ENCODE measurements at regions not wholly inside any gene's neighbourhood (a gene's known extent, or its start where the extent isn't known, plus 50 kb on each side); places are given as distances from the start of the nearest gene placed in this dataset.
"Not testable (repeated sequence)": the region's sequence is repeated elsewhere in the genome, so short reads cannot be mapped to it uniquely, and the experiment has no call there.

DNA sequence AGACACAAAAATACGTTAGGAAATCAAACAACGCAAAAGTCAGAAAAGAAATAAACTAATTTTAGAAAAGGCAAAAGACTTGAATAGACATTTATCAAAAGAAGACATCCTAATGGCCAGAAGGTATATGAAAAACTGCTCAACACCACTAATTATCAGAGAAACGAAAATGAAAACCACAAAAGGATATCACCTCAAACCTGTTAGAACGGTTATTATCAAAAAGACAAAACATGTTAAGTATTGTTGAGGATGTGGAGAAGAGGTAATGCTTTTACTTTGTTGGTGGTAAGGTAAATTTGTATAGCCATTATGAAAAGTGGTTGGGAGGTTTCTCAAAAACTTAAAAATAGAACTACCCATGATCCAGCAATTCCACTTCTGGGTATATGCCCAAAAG is 230.0 kb upstream of the RGMB start:
- TF ChIP-seq, protein P1, sequence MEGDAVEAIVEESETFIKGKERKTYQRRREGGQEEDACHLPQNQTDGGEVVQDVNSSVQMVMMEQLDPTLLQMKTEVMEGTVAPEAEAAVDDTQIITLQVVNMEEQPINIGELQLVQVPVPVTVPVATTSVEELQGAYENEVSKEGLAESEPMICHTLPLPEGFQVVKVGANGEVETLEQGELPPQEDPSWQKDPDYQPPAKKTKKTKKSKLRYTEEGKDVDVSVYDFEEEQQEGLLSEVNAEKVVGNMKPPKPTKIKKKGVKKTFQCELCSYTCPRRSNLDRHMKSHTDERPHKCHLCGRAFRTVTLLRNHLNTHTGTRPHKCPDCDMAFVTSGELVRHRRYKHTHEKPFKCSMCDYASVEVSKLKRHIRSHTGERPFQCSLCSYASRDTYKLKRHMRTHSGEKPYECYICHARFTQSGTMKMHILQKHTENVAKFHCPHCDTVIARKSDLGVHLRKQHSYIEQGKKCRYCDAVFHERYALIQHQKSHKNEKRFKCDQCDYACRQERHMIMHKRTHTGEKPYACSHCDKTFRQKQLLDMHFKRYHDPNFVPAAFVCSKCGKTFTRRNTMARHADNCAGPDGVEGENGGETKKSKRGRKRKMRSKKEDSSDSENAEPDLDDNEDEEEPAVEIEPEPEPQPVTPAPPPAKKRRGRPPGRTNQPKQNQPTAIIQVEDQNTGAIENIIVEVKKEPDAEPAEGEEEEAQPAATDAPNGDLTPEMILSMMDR (IDR thresholded peaks at IDR 0.05; ENCODE audit: low read depth, low read length), result no peak
- no peak for DNase-seq (ENCODE audit: extremely low read depth, low read depth)

DNA sequence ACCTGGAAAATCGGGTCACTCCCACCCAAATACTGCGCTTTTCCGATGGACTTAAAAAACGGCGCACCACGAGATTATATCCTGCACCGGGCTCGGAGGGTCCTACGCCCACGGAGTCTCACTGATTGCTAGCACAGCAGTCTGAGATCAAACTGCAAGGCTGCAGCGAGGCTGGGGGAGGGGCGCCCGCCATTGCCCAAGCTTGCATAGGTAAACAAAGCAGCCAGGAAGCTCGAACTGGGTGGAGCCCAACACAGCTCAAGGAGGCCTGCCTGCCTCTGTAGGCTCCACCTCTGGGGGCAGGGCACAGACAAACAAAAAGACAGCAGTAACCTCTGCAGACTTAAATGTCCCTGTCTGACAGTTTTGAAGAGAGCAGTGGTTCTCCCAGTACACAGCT is 226.5 kb upstream of the RGMB start:
- not testable (repeated sequence) for DNase-seq (ENCODE audit: extremely low read depth, low read depth)

DNA sequence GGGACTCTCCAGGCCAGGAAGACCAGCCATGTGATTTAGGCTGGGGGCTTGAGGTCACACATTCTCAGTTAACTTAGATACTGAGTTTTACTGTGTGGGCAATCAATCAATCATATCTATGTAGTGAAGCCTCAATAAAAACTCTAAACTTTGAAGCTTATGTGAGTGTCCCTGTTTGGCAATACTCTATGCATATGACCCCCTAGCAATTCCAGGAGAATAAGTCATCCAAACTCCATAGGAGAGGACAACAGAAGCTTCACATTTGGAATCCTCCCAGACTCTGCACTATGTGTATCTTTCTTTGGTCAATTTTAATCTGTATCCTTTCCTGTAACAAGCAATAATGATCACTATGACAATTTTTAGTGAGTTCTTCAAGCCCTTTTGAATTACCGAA is 216.8 kb upstream of the RGMB start:
- DNase-seq (ENCODE audit: extremely low read depth, low read depth), result no peak
- TF ChIP-seq, protein P1 (IDR thresholded peaks at IDR 0.05; ENCODE audit: low read depth, low read length), result no peak

DNA sequence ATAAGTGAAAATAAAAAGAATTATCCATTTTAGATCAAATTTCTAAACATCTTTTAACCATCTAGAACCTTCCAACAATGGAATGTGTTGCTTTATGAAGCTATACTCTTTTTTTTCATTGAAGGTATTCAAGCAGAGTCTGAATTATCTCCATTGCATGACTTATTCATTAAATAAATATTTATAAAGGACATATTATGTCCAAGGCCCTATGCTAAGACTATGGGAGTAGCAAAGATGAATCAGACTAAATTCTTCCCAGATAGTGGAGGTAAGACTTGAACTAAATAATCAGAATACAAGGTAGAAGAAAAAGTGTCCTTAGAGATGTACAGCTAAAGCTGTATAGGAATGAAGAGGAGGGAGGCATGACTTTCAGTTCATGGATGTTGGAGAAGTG is 215.5 kb upstream of the RGMB start:
- DNase-seq (ENCODE audit: extremely low read depth, low read depth), result no peak
- TF ChIP-seq, protein P1 (IDR thresholded peaks at IDR 0.05; ENCODE audit: low read depth, low read length), result no peak

DNA sequence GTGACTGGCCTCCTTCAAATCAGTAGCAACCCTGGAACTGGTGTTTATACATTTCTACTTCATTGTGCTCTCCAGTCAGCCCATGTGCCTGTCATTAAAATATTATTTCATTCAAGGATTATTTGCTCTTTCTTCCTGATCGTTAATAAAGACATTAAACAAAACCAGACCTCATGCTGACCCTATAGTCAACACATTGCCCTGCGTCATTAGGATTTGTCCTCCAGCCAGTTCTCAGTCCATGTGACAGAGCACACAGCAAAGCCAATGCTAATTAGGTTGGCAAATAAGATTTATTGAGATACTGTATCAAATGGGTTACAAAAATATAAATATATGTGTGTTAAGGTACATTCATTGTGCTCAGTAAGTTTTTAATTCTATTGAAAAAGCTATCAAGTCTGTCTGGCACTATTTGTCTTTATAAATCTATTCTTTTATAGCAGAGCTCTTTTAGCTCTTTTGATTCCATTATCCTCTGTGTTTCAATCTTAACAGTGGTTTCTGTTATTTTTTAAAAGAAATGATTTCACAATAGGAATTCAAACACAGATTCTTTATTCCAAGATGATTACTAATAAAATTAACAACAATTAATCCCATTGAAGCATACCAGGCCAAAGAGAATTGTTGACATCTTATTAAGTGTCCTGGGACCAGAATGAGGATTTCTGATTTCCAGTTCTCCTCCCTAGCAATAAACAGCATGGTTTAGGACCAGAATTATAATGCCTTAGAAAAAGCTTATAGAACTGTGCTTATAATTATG is 209.4 kb upstream of the RGMB start:
- DNase-seq (ENCODE audit: extremely low read depth, low read depth), result no peak
- TF ChIP-seq, protein P1 (IDR thresholded peaks at IDR 0.05; ENCODE audit: low read depth, low read length), result no peak

DNA sequence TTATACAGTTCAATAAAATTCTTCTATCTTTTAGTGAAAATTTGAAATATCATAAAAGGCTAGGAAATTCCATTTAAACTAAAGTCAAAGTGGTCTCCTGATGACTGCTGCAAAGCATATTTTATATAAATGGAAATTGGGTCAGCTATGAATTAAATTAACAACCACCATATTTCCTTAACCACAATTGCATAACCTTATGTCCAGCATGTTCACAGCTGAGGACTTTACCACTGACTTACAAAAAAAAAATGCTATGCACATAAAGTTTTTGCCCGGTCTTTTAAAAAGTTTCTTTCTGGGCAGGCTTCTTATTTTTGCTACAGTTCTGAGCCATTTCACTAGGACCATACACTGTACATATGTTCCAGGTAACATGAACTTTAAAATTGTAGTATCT is 208.6 kb upstream of the RGMB start:
- TF ChIP-seq, protein P1 (IDR thresholded peaks at IDR 0.05; ENCODE audit: low read depth, low read length), result no peak
- no peak for DNase-seq (ENCODE audit: extremely low read depth, low read depth)

DNA sequence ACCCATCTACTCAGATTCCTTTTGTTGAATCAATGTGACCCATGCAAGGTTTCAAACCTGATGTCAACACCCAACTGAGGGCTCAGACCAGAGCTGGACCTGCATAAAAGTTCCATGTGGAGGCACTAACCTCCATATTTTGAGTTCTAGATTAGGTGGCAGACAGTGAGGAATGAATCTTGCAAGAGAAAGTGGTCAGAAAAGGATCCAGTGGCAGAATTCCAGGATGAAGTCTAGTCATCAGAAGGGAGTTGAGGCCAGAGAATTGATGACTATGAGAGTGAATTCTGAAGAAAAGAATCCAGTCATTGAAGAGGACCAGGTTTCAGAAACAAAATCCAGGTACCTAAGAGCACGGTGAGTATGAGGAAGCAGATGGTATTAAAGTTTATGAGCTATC is 205.1 kb upstream of the RGMB start:
- TF ChIP-seq, protein P1 (IDR thresholded peaks at IDR 0.05; ENCODE audit: low read depth, low read length), result no peak
- DNase-seq (ENCODE audit: extremely low read depth, low read depth), result no peak

DNA sequence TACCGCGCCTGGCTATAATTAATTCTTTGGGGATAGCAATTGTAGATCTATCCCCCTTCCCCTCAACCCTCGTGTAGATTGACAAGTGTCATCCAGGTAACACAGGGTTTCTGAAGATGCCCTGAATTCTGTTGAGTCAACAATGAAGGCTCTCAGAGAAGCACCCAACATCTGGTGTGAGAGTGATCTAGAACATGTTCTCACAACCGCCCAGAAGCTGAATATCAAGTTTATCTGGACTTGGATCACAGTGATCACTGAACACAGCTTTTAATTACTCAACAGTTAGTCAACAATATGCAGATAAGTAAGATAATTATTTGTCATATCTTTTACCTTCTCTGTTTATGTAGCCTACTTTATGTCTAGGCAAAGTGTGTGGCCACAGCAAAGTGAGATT is 204.2 kb upstream of the RGMB start:
- TF ChIP-seq, protein P1 (IDR thresholded peaks at IDR 0.05; ENCODE audit: low read depth, low read length), result no peak
- DNase-seq (ENCODE audit: extremely low read depth, low read depth), result no peak

Data from AG09319 (cell line).